SIG-M5 (cell line): ENCODE measurements at regions not wholly inside any gene's neighbourhood (a gene's known extent, or its start where the extent isn't known, plus 50 kb on each side); places are given as distances from the start of the nearest gene placed in this dataset.
"Not testable (repeated sequence)": the region's sequence is repeated elsewhere in the genome, so short reads cannot be mapped to it uniquely, and the experiment has no call there.

Experiments
- DNase-seq: peaks from one replicate; lab custom pipeline; 2025; lab: John Stamatoyannopoulos, UW

GRCh38 chr4:135050086-135050717 is 848.6 kb upstream of the PABPC4L start:
- DNase-seq: no peak

- no peak for DNase-seq
These were observed 831.1 kb upstream of the PABPC4L start for GRCh38 chr4:135032670-135033069.

GRCh38 chr4:135015771-135016170 is 814.2 kb upstream of the PABPC4L start:
- no peak for DNase-seq

- no peak for DNase-seq
These were observed 805.8 kb upstream of the PABPC4L start for GRCh38 chr4:135007400-135007799.

- no peak for DNase-seq
These were observed 797.6 kb upstream of the PABPC4L start for GRCh38 chr4:134999169-134999568.

GRCh38 chr4:134961963-134962362 is 760.4 kb upstream of the PABPC4L start:
- DNase-seq: no peak

GRCh38 chr4:134958862-134959261 is 757.3 kb upstream of the PABPC4L start:
- DNase-seq: no peak

- DNase-seq: no peak
These were observed 753.5 kb upstream of the PABPC4L start for GRCh38 chr4:134955059-134955458.

- DNase-seq: no peak
These were observed 751.2 kb upstream of the PABPC4L start for GRCh38 chr4:134952775-134953174.

GRCh38 chr4:134952305-134952704 is 750.7 kb upstream of the PABPC4L start:
- no peak for DNase-seq

- DNase-seq: no peak
These were observed 746.6 kb upstream of the PABPC4L start for GRCh38 chr4:134948110-134948642.

GRCh38 chr4:134944115-134944514 is 742.5 kb upstream of the PABPC4L start:
- DNase-seq: no peak

- no peak for DNase-seq
These were observed 734.4 kb upstream of the PABPC4L start for GRCh38 chr4:134936014-134936413.

- no peak for DNase-seq
These were observed 733.7 kb upstream of the PABPC4L start for GRCh38 chr4:134935320-134935719.

- no peak for DNase-seq
These were observed 732.6 kb upstream of the PABPC4L start for GRCh38 chr4:134934036-134934808.

- no peak for DNase-seq
These were observed 713.8 kb upstream of the PABPC4L start for GRCh38 chr4:134915355-134915754.

GRCh38 chr4:134914250-134914649 is 712.7 kb upstream of the PABPC4L start:
- DNase-seq: not testable (repeated sequence)

GRCh38 chr4:134911941-134912340 is 710.4 kb upstream of the PABPC4L start:
- DNase-seq: no peak

GRCh38 chr4:134906404-134907023 is 704.9 kb upstream of the PABPC4L start:
- DNase-seq: no peak

- DNase-seq: no peak
These were observed 703.5 kb upstream of the PABPC4L start for GRCh38 chr4:134905061-134905460.

GRCh38 chr4:134888156-134888555 is 686.6 kb upstream of the PABPC4L start:
- no peak for DNase-seq

GRCh38 chr4:134885436-134885835 is 683.8 kb upstream of the PABPC4L start:
- no peak for DNase-seq
